GM12872 (cell line): ENCODE measurements at regions not wholly inside any gene's neighbourhood (a gene's known extent, or its start where the extent isn't known, plus 50 kb on each side); places are given as distances from the start of the nearest gene placed in this dataset.

Experiments used
- TF ChIP-seq, protein P1 (sequence below): IDR thresholded peaks from 3 replicates; pipeline ENCODE4 v1.5.1; 2011; ENCODE audit warnings: low read depth, mild to moderate bottlenecking, low read length, moderate library complexity; ENCODE audit not compliant: insufficient read depth

DNA sequence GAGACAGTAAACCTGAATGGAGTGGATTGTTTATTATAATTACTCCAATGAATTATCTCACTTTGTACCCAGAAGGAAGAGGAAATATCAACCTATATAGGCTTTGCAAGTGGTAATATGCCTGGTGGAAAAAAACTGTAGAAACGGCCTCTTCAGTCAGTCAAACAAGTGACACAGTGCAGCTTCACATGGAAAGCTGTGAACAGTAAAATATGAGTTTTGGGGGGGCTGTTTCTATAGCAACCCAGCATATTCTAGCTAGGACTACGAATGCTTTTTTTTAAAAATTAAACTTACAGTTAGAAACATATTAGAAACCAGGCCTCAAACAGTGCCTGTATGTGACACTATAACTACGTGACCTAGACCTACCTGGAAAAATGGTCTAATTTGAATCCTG is 150.1 kb downstream of the PPP1R2C start:
- TF ChIP-seq, protein P1, sequence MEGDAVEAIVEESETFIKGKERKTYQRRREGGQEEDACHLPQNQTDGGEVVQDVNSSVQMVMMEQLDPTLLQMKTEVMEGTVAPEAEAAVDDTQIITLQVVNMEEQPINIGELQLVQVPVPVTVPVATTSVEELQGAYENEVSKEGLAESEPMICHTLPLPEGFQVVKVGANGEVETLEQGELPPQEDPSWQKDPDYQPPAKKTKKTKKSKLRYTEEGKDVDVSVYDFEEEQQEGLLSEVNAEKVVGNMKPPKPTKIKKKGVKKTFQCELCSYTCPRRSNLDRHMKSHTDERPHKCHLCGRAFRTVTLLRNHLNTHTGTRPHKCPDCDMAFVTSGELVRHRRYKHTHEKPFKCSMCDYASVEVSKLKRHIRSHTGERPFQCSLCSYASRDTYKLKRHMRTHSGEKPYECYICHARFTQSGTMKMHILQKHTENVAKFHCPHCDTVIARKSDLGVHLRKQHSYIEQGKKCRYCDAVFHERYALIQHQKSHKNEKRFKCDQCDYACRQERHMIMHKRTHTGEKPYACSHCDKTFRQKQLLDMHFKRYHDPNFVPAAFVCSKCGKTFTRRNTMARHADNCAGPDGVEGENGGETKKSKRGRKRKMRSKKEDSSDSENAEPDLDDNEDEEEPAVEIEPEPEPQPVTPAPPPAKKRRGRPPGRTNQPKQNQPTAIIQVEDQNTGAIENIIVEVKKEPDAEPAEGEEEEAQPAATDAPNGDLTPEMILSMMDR, result no peak

DNA sequence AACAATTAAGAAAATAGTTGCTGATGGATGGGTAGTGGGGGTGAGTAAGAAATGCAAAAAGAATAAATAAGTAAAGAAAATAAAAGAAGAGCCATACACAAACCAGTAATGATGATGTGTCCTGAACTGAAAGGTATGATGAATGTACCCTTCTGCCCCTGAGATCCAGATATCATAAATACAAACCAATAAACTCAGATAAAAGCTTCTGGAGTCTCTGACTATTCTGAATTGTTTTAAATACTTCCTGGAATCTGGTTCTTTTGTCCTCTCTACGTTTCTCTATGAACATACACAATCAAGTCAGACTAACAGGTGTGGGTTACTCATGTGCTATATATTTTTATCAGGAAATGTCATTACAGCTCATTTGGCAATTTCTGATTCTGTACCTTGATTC is 153.4 kb downstream of the PPP1R2C start:
- TF ChIP-seq, protein P1, result no peak

DNA sequence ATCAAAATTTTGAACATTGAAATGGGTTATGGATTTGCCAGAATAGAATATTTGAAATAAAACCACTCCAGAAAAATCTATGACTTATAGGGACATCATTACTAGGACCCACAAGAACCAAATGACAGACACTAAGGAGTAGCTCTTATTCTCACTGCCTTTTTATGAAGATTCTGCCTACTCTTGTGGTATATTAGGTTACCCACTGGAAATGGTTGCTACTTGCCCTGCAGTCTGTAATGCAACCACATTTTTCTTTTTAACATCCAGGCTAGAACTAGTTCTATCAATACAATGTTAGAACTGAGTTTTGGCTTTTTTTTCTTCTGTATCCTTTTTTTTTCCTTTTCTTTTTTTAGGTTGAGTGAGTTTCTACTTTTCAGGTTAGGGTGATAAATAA is 158.9 kb downstream of the PPP1R2C start:
- TF ChIP-seq, protein P1, result no peak

DNA sequence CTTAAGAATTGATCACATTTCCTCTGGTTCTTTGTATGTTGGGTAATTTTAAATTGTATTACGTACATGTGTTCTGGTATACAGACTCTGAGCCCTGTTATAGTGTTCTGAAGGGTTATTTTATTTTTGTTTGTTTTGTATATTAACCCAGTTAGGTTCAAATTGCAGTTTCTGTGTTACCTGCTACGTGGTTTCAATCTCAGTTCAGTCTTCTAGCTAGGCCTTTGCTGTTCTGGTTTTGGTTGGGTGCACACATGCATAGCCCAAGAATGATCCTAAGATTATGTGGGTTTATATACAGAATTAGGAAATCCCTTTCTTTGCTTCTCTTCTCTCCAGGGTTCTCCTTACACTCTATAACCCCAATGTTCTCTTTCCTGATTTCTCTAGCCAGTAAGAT is 161.0 kb downstream of the PPP1R2C start:
- TF ChIP-seq, protein P1, result no peak

DNA sequence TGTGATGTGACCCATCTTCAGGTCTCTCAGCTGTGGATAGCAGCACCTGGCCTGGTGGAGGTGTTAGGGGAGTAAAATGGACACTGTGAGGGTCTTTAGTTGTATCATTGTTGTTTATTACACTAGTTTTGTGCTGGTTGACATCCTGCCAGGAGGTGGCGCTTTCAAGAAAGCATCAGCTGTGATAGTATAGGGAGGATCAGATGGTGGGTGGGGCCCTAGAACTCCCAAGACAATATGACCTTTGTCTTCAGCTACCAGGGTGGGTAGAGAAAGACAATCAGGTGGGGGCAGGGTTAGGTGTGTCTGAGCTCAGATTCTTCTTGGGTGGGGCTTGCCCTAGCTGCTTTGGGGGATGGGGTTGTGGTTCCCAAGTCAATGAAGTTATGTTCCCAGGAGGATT is 162.8 kb downstream of the PPP1R2C start:
- TF ChIP-seq, protein P1, result peak; percentile 35

DNA sequence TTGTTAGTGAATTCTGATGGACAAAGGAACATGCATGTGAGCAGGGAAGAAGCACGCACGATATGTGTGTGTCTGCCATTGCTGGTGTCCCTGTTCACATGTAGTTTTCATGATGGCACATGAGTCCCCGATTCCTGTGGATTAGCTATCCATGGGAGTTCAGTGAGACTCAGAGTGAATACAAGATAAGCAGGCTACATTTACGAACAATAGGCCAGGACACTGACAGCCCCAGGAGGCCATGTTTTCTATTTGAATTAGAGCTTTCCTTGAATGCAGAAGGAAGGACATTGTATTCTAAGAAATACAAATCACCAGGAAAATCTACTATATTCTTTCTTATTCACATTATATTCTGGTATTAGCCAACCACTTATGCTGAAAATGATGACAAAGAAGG is 171.4 kb downstream of the PPP1R2C start:
- TF ChIP-seq, protein P1, result no peak

DNA sequence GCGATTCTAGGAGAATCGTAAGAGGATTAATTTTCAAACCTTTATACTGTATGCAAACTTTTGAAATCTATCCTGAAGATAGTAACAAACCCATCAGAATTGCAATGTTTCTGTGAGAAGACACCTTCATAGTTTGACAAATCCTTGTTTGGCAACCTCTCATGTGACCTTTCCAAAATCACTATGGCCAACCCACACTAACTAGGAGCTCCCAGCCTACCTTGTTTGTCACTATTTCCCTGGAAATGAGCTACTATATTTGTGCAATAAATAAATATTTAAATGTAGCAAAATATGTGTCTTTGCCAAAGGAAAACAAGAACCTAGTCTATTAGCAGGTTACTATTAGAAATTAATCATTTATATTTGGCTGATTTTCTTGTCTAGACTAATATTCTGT is 173.7 kb downstream of the PPP1R2C start:
- TF ChIP-seq, protein P1, result no peak

DNA sequence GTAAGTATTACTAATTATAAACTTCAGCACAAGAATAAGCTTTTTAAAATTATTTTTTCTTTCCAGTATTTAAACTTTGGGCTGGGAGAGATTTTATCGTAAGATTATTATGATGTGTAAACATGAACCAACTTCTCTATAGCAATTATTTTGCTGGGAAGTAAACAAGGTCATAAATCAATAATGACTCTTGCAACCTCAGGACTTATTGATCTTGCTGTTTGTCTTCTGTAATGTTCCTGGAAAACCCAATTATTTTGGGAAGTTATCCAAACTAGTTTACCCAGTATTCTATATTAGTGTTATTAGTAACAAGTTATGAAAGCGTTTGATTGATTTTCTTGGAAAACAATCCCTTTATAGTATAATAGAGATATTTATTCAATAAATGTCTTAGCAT is 174.9 kb downstream of the PPP1R2C start:
- TF ChIP-seq, protein P1, result no peak
